MM.1S (cell line): ENCODE measurements at regions not wholly inside any gene's neighbourhood (a gene's known extent, or its start where the extent isn't known, plus 50 kb on each side); places are given as distances from the start of the nearest gene placed in this dataset.

ENCODE experiments used
- DNase-seq: peaks from one replicate; pipeline ENCODE4 v3.0.0-alpha.2; 2015
- H2AFZ ChIP-seq: fragments of 300-600 bp; sonication (generic); 2 replicates; pipeline ENCODE4 v1.6.0; 2016; ENCODE audit warnings: antibody characterized with exemption, low read length
- H3F3A ChIP-seq: fragments of 300-600 bp; sonication (generic); 2 replicates; pipeline ENCODE4 v1.6.1; 2016; ENCODE audit warnings: mild to moderate bottlenecking, antibody characterized with exemption, low read length, moderate library complexity, mixed read lengths; ENCODE audit not compliant: insufficient read depth
- H3K27ac ChIP-seq: fragments of 300-600 bp; sonication (generic); 2 replicates; pipeline ENCODE4 v1.5.1; 2016; ENCODE audit warnings: mild to moderate bottlenecking, low read length
- H3K27me3 ChIP-seq: fragments of 300-600 bp; sonication (generic); replicated peaks from 2 replicates; pipeline ENCODE4 v1.6.0; 2016; ENCODE audit warnings: low read length; ENCODE audit not compliant: insufficient read depth
- H3K36me3 ChIP-seq: fragments of 300-600 bp; sonication (generic); replicated peaks from 2 replicates; pipeline ENCODE4 v1.6.1; 2016; ENCODE audit warnings: mild to moderate bottlenecking, low read length, mixed read lengths; ENCODE audit not compliant: insufficient read depth
- H3K4me1 ChIP-seq: fragments of 300-600 bp; sonication (generic); 2 replicates; pipeline ENCODE4 v1.6.1; 2016; ENCODE audit warnings: low read length, mixed read lengths
- H3K4me2 ChIP-seq: fragments of 300-600 bp; sonication (generic); 2 replicates; pipeline ENCODE4 v1.6.0; 2016; ENCODE audit warnings: low read depth, low read length
- H3K4me3 ChIP-seq: fragments of 300-600 bp; sonication (generic); 2 replicates; pipeline ENCODE4 v1.5.1; 2016; ENCODE audit warnings: low read length, mixed read lengths
- H3K79me2 ChIP-seq: fragments of 300-600 bp; sonication (generic); 2 replicates; pipeline ENCODE4 v1.6.1; 2016; ENCODE audit warnings: mixed run types, low read length, mixed read lengths
- H3K9ac ChIP-seq: fragments of 300-600 bp; sonication (generic); 2 replicates; pipeline ENCODE4 v1.6.1; 2016; ENCODE audit warnings: low read length, mixed read lengths
- H3K9me2 ChIP-seq: fragments of 300-600 bp; sonication (generic); replicated peaks from 2 replicates; pipeline ENCODE4 v1.6.1; 2016; ENCODE audit warnings: mild to moderate bottlenecking, low read length, mixed read lengths; ENCODE audit not compliant: insufficient read depth
- H3K9me3 ChIP-seq: fragments of 300-600 bp; sonication (generic); replicated peaks from 2 replicates; pipeline ENCODE4 v1.6.1; 2016; ENCODE audit warnings: mild to moderate bottlenecking, low read length, mixed read lengths; ENCODE audit not compliant: insufficient read depth
- H4K20me1 ChIP-seq: fragments of 300-600 bp; sonication (generic); 2 replicates; pipeline ENCODE4 v1.6.1; 2016; ENCODE audit warnings: mild to moderate bottlenecking, low read length, moderate library complexity, mixed read lengths; ENCODE audit not compliant: insufficient read depth
- CTCF ChIP-seq: fragments of 300-600 bp; sonication (generic); IDR thresholded peaks from 2 replicates; pipeline ENCODE4 v1.5.1; 2016; ENCODE audit warnings: antibody characterized with exemption, low read length, mixed read lengths
- EZH2 ChIP-seq: fragments of 300-600 bp; sonication (generic); optimal IDR thresholded peaks from 2 replicates; pipeline ENCODE3; 2017; ENCODE audit warnings: low read depth, mild to moderate bottlenecking, antibody characterized with exemption, low read length, mixed read lengths
- EZH2phosphoT487 ChIP-seq: fragments of 300-600 bp; sonication (generic); IDR thresholded peaks from 2 replicates; pipeline ENCODE4 v1.6.1; 2018; ENCODE audit warnings: antibody characterized with exemption, low read length

GRCh38 chr5:34411470-34412346, 244.4 kb upstream of the RAI14 start:
- Histone ChIP-seq H3K4me2 (no peak overlapping the region), H4K20me1 (no peaks in the 10 kb centered on the region), H3K4me3 (no peak overlapping the region), H3F3A (no peaks in the 10 kb centered on the region), H3K9ac (no peak overlapping the region), H3K79me2 (no peaks in the 10 kb centered on the region), H3K36me3 (no peaks in the 10 kb centered on the region), H2AFZ (no peak overlapping the region), H3K27ac (no peak overlapping the region), H3K9me3 (no peaks in the 10 kb centered on the region), H3K27me3 (no peaks in the 10 kb centered on the region), H3K4me1 (0 out of 2 replicates have a peak, but pooled peaks cover 6% of the 10 kb centered on the region), H3K9me2 (no peaks in the 10 kb centered on the region)
- no peak for DNase-seq
- no peak for TF ChIP-seq EZH2
- no peak for TF ChIP-seq CTCF
- no peak for TF ChIP-seq EZH2phosphoT487

DNA sequence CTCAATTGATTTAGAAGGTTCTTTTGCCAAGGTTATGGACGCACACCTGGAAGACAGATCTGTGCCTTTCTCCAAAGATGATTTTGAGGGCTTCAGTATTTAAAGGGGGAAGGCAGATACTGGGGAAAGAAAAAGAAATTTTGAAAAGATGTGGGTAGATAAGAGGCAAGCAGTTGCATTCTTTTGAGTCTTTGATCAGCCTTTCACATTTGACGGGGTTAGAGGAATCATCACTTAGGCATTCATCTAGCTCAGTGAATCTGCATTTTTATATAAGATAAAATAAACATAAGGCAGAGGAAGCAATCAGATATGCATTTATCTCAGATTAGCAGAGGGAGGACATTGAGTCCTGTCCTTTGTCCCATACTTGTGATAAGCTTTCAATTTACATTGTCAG, 243.4 kb upstream of the RAI14 start:
- TF ChIP-seq EZH2 (no peak), CTCF (no peak), EZH2phosphoT487 (no peak)
- no peak overlapping the region for H3K27ac ChIP-seq
- no peaks in the 10 kb centered on the region for H3K9me2 ChIP-seq
- no peaks in the 10 kb centered on the region for H3K9me3 ChIP-seq
- H2AFZ ChIP-seq, result no peak overlapping the region
- no peak overlapping the region for H3K9ac ChIP-seq
- no peaks in the 10 kb centered on the region for H3K79me2 ChIP-seq
- no peaks in the 10 kb centered on the region for H4K20me1 ChIP-seq
- H3K36me3 ChIP-seq, result no peaks in the 10 kb centered on the region
- H3K4me2 ChIP-seq, result no peak overlapping the region
- H3K27me3 ChIP-seq, result no peaks in the 10 kb centered on the region
- no peak overlapping the region for H3K4me3 ChIP-seq
- DNase-seq, result no peak
- 0 out of 2 replicates have a peak, but pooled peaks cover 6% of the 10 kb centered on the region for H3K4me1 ChIP-seq
- H3F3A ChIP-seq, result no peaks in the 10 kb centered on the region

- Histone ChIP-seq H4K20me1 (no peaks in the 10 kb centered on the region), H3K9me3 (no peaks in the 10 kb centered on the region), H3K9me2 (no peaks in the 10 kb centered on the region), H2AFZ (peak overlapping the region; percentile 64), H3K36me3 (no peaks in the 10 kb centered on the region), H3K4me2 (peak overlapping the region; percentile 54), H3F3A (no peaks in the 10 kb centered on the region), H3K4me3 (peak overlapping the region; percentile 19), H3K27ac (peak overlapping the region; percentile 44; the same call in 1 of the 2 replicates), H3K27me3 (no peaks in the 10 kb centered on the region), H3K4me1 (0 out of 2 replicates have a peak, but pooled peaks cover 6% of the 10 kb centered on the region), H3K9ac (peak overlapping the region; percentile 26; the same call in 1 of the 2 replicates), H3K79me2 (no peaks in the 10 kb centered on the region)
- DNase-seq, result peak; percentile 85
- TF ChIP-seq EZH2phosphoT487, result no peak
- no peak for TF ChIP-seq EZH2
- no peak for TF ChIP-seq CTCF
Measured at GRCh38 chr5:34415559-34416198, 240.4 kb upstream of the RAI14 start.
